HCT116 (cell line): ENCODE measurements at regions not wholly inside any gene's neighbourhood (a gene's known extent, or its start where the extent isn't known, plus 50 kb on each side); places are given as distances from the start of the nearest gene placed in this dataset.

Experiments used
- EGR1 ChIP-seq: IDR thresholded peaks from 2 replicates; pipeline ENCODE4 v1.6.1; 2012; ENCODE audit warnings: low read depth
- EZH2 ChIP-seq: fragments of 200-600 bp; sonication (generic); IDR thresholded peaks from 2 replicates; pipeline ENCODE4 v1.6.1; 2017; ENCODE audit warnings: antibody characterized with exemption, mixed run types
- EZH2phosphoT487 ChIP-seq: fragments of 200-600 bp; IDR thresholded peaks from 2 replicates; pipeline ENCODE4 v1.6.1; 2018; ENCODE audit warnings: antibody characterized with exemption, borderline replicate concordance
- FOSL1 ChIP-seq: IDR thresholded peaks from 2 replicates; pipeline ENCODE4 v1.6.1; 2012; ENCODE audit warnings: low read depth
- JUND ChIP-seq: IDR thresholded peaks from 2 replicates; pipeline ENCODE4 v1.6.1; 2012
- POLR2A ChIP-seq: IDR thresholded peaks from 2 replicates; pipeline ENCODE4 v1.7.0; 2011; ENCODE audit warnings: borderline replicate concordance; ENCODE audit not compliant: insufficient read depth, insufficient read length; ENCODE audit errors: extremely low read depth
- POLR2AphosphoS5 ChIP-seq: IDR thresholded peaks from 2 replicates; pipeline ENCODE4 v1.6.1; 2011; ENCODE audit warnings: mild to moderate bottlenecking, low read depth, low read length, moderate library complexity
- RAD21 ChIP-seq: IDR thresholded peaks from 2 replicates; pipeline ENCODE4 v1.6.1; 2012; ENCODE audit warnings: low read depth, mild to moderate bottlenecking
- SRF ChIP-seq: IDR thresholded peaks from 2 replicates; pipeline ENCODE4 v1.6.1; 2012; ENCODE audit warnings: low read depth
- ZFX ChIP-seq: fragments of 450-650 bp; IDR thresholded peaks from 2 replicates; pipeline ENCODE4 v1.6.1; 2017
- TF ChIP-seq, protein P1 (sequence below), 3 experiments: fragments of 200-600 bp in 1 of 3; sonication (generic) in 1 of 3; IDR thresholded peaks in 2 of 3; conservative IDR thresholded peaks in 1 of 3; 2 replicates each; pipeline ENCODE4 v1.5.1; 2012 to 2017; ENCODE audit warnings: low read depth in 2 of 3, low read length in 2 of 3, antibody characterized with exemption in 1 of 3, borderline replicate concordance in 1 of 3, control low read depth in 1 of 3, mild to moderate bottlenecking in 1 of 3, mixed read lengths in 1 of 3, mixed run types in 1 of 3, moderate library complexity in 1 of 3; ENCODE audit not compliant: insufficient read depth in 1 of 3
- TF ChIP-seq, protein P2 (sequence below): IDR thresholded peaks from 2 replicates; pipeline ENCODE4 v1.6.1; 2012
- TF ChIP-seq, protein P3 (sequence below): IDR thresholded peaks from 2 replicates; pipeline ENCODE4 v1.6.1; 2011; ENCODE audit warnings: mild to moderate bottlenecking, low read length, moderate library complexity; ENCODE audit not compliant: insufficient replicate concordance; ENCODE audit errors: extremely low read depth

DNA sequence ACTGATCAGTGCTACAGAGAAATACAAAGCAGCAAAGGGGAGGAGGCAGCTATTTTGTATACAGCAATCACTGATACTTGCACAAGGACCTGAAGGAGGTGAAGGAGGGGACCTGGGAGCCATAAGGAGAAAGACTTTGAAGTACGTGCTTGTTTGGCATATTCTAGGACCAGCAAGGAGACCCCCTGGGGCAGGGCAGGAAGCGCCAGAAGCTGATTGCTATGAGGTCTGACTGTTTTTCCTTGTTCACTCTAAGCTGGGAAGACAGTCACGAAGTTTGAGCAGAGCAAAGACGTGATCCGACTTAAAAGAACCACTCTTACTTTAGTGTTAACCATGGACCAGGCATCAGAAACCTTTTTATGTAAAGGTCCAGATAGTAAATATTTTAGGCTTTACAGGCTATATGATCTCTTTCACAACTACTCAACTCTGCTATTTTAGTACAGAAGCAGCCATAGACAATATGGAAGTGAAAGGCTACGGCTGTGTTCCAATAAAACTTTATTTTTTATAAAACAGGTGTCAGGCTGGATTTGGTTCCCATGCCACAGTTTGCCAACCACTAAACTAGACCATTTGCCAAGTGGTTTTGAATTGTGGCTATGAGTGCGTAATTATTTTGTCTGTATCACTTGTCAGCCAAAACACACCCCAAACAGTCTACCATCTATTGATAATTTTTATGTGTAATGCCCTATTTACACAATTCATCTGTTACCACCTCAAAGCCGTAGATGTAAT is 217.9 kb downstream of the PRL start:
- TF ChIP-seq, protein P1, sequence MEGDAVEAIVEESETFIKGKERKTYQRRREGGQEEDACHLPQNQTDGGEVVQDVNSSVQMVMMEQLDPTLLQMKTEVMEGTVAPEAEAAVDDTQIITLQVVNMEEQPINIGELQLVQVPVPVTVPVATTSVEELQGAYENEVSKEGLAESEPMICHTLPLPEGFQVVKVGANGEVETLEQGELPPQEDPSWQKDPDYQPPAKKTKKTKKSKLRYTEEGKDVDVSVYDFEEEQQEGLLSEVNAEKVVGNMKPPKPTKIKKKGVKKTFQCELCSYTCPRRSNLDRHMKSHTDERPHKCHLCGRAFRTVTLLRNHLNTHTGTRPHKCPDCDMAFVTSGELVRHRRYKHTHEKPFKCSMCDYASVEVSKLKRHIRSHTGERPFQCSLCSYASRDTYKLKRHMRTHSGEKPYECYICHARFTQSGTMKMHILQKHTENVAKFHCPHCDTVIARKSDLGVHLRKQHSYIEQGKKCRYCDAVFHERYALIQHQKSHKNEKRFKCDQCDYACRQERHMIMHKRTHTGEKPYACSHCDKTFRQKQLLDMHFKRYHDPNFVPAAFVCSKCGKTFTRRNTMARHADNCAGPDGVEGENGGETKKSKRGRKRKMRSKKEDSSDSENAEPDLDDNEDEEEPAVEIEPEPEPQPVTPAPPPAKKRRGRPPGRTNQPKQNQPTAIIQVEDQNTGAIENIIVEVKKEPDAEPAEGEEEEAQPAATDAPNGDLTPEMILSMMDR (IDR thresholded peaks at IDR 0.05 in 2 of 3, conservative IDR thresholded peaks at IDR 0.05 in 1 of 3; ENCODE audit: borderline replicate concordance in 1 of 3, insufficient read depth in 1 of 3, low read depth in 2 of 3, low read length in 2 of 3): no peak
- no peak for TF ChIP-seq EZH2phosphoT487
- no peak for TF ChIP-seq POLR2A
- no peak for TF ChIP-seq FOSL1
- no peak for TF ChIP-seq EGR1
- TF ChIP-seq POLR2AphosphoS5: no peak
- TF ChIP-seq, protein P2, sequence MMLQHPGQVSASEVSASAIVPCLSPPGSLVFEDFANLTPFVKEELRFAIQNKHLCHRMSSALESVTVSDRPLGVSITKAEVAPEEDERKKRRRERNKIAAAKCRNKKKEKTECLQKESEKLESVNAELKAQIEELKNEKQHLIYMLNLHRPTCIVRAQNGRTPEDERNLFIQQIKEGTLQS: no peak
- no peak for TF ChIP-seq EZH2
- TF ChIP-seq SRF: no peak
- no peak for TF ChIP-seq RAD21
- no peak for TF ChIP-seq ZFX
- no peak for TF ChIP-seq JUND
- TF ChIP-seq, protein P3, sequence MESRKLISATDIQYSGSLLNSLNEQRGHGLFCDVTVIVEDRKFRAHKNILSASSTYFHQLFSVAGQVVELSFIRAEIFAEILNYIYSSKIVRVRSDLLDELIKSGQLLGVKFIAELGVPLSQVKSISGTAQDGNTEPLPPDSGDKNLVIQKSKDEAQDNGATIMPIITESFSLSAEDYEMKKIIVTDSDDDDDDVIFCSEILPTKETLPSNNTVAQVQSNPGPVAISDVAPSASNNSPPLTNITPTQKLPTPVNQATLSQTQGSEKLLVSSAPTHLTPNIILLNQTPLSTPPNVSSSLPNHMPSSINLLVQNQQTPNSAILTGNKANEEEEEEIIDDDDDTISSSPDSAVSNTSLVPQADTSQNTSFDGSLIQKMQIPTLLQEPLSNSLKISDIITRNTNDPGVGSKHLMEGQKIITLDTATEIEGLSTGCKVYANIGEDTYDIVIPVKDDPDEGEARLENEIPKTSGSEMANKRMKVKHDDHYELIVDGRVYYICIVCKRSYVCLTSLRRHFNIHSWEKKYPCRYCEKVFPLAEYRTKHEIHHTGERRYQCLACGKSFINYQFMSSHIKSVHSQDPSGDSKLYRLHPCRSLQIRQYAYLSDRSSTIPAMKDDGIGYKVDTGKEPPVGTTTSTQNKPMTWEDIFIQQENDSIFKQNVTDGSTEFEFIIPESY: no peak
